ENCODE measurements at regions not wholly inside any gene's neighbourhood (a gene's known extent, or its start where the extent isn't known, plus 50 kb on each side); places are given as distances from the start of the nearest gene placed in this dataset.
A peak's percentile ranks its signal among the peaks of the same experiment; 100 is the strongest.

- ATAC-seq, result no peak
- peak overlapping the region; percentile 53; the same call in 1 of the 2 replicates for H2AFZ ChIP-seq
- Mint-ChIP-seq H3K27ac (peak overlapping the region; percentile 79), H3K4me1 (peaks cover 6% of the 10 kb centered on the region), H3K36me3 (ENCODE audit: low read depth) (peaks cover 16% of the 10 kb centered on the region), H3K27me3 (ENCODE audit: insufficient read depth, low read depth, poor library complexity) (no peaks in the 10 kb centered on the region), H3K4me3 (no peak overlapping the region), H3K9me3 (peaks cover 17% of the 10 kb centered on the region)
- no peaks in the 10 kb centered on the region for H3K27me3 ChIP-seq (ENCODE audit: insufficient read depth)
- H3F3A ChIP-seq (replicated peaks; ENCODE audit: low read depth), result no peaks in the 10 kb centered on the region
- no peak overlapping the region for H3K4me2 ChIP-seq
- H4K20me1 ChIP-seq (replicated peaks; ENCODE audit: insufficient read depth), result no peaks in the 10 kb centered on the region
- H3K36me3 ChIP-seq (ENCODE audit: insufficient read depth), result 0 out of 2 replicates have a peak, but pooled peaks cover 5% of the 10 kb centered on the region
- no peaks in the 10 kb centered on the region for H3K79me2 ChIP-seq (replicated peaks; ENCODE audit: insufficient read depth)
- H3K27ac ChIP-seq (ENCODE audit: low read depth), result no peak overlapping the region
- H3K4me3 ChIP-seq, result no peak overlapping the region
- TF ChIP-seq EZH2 (IDR thresholded peaks at IDR 0.05; ENCODE audit: low read depth, unreplicated experiment) (no peak), JUNB (IDR thresholded peaks at IDR 0.05; ENCODE audit: unreplicated experiment) (no peak), STAT1 (IDR thresholded peaks at IDR 0.05; ENCODE audit: unreplicated experiment) (no peak), EZH2phosphoT487 (IDR thresholded peaks at IDR 0.05; ENCODE audit: unreplicated experiment) (no peak), POLR2AphosphoS5 (IDR thresholded peaks at IDR 0.05; ENCODE audit: low read depth) (no peak), NANOG (IDR thresholded peaks at IDR 0.05; ENCODE audit: borderline replicate concordance) (no peak), REST (IDR thresholded peaks at IDR 0.05; ENCODE audit: unreplicated experiment) (no peak)
- H3K4me1 ChIP-seq (ENCODE audit: insufficient read depth), result no peaks in the 10 kb centered on the region
- no peak for DNase-seq (ENCODE audit: low spot score)
- 0 out of 2 replicates have a peak, but pooled peaks cover 3% of the 10 kb centered on the region for H3K9me2 ChIP-seq (ENCODE audit: insufficient read depth)
These were observed 2219.4 kb downstream of the NCAM2 start for GRCh38 chr21:23217597-23217996.

GRCh38 chr21:23215261-23215660 lies 2217.1 kb downstream of the NCAM2 start:
- Histone ChIP-seq H3K27me3 (ENCODE audit: insufficient read depth) (no peaks in the 10 kb centered on the region), H4K20me1 (replicated peaks; ENCODE audit: insufficient read depth) (no peaks in the 10 kb centered on the region), H3K4me2 (no peak overlapping the region), H3K4me1 (ENCODE audit: insufficient read depth) (no peaks in the 10 kb centered on the region), H3F3A (replicated peaks; ENCODE audit: low read depth) (no peaks in the 10 kb centered on the region), H3K4me3 (no peak overlapping the region), H3K79me2 (replicated peaks; ENCODE audit: insufficient read depth) (no peaks in the 10 kb centered on the region), H3K27ac (ENCODE audit: low read depth) (no peak overlapping the region), H2AFZ (no peak overlapping the region), H3K36me3 (ENCODE audit: insufficient read depth) (0 out of 2 replicates have a peak, but pooled peaks cover 8% of the 10 kb centered on the region), H3K9me2 (ENCODE audit: insufficient read depth) (0 out of 2 replicates have a peak, but pooled peaks cover 3% of the 10 kb centered on the region)
- peaks cover 4% of the 10 kb centered on the region; the same call in 2 of the 3 replicates for H3K4me1 Mint-ChIP-seq
- ATAC-seq, result no peak
- peaks cover 27% of the 10 kb centered on the region for H3K9me3 Mint-ChIP-seq
- H3K27me3 Mint-ChIP-seq (ENCODE audit: insufficient read depth, low read depth, poor library complexity), result no peaks in the 10 kb centered on the region
- no peak for DNase-seq (ENCODE audit: low spot score)
- H3K4me3 Mint-ChIP-seq, result no peak overlapping the region
- H3K36me3 Mint-ChIP-seq (ENCODE audit: low read depth), result peaks cover 23% of the 10 kb centered on the region
- no peak overlapping the region for H3K27ac Mint-ChIP-seq
- TF ChIP-seq EZH2phosphoT487 (IDR thresholded peaks at IDR 0.05; ENCODE audit: unreplicated experiment) (no peak), ETS1 (IDR thresholded peaks at IDR 0.05) (no peak), CREB1 (CRISPR knock-in tag; IDR thresholded peaks at IDR 0.05; ENCODE audit: low read depth) (no peak), ZNF114 (CRISPR knock-in tag; IDR thresholded peaks at IDR 0.05) (no peak), POLR2AphosphoS5 (IDR thresholded peaks at IDR 0.05; ENCODE audit: low read depth) (no peak)
- TF ChIP-seq, protein P1, sequence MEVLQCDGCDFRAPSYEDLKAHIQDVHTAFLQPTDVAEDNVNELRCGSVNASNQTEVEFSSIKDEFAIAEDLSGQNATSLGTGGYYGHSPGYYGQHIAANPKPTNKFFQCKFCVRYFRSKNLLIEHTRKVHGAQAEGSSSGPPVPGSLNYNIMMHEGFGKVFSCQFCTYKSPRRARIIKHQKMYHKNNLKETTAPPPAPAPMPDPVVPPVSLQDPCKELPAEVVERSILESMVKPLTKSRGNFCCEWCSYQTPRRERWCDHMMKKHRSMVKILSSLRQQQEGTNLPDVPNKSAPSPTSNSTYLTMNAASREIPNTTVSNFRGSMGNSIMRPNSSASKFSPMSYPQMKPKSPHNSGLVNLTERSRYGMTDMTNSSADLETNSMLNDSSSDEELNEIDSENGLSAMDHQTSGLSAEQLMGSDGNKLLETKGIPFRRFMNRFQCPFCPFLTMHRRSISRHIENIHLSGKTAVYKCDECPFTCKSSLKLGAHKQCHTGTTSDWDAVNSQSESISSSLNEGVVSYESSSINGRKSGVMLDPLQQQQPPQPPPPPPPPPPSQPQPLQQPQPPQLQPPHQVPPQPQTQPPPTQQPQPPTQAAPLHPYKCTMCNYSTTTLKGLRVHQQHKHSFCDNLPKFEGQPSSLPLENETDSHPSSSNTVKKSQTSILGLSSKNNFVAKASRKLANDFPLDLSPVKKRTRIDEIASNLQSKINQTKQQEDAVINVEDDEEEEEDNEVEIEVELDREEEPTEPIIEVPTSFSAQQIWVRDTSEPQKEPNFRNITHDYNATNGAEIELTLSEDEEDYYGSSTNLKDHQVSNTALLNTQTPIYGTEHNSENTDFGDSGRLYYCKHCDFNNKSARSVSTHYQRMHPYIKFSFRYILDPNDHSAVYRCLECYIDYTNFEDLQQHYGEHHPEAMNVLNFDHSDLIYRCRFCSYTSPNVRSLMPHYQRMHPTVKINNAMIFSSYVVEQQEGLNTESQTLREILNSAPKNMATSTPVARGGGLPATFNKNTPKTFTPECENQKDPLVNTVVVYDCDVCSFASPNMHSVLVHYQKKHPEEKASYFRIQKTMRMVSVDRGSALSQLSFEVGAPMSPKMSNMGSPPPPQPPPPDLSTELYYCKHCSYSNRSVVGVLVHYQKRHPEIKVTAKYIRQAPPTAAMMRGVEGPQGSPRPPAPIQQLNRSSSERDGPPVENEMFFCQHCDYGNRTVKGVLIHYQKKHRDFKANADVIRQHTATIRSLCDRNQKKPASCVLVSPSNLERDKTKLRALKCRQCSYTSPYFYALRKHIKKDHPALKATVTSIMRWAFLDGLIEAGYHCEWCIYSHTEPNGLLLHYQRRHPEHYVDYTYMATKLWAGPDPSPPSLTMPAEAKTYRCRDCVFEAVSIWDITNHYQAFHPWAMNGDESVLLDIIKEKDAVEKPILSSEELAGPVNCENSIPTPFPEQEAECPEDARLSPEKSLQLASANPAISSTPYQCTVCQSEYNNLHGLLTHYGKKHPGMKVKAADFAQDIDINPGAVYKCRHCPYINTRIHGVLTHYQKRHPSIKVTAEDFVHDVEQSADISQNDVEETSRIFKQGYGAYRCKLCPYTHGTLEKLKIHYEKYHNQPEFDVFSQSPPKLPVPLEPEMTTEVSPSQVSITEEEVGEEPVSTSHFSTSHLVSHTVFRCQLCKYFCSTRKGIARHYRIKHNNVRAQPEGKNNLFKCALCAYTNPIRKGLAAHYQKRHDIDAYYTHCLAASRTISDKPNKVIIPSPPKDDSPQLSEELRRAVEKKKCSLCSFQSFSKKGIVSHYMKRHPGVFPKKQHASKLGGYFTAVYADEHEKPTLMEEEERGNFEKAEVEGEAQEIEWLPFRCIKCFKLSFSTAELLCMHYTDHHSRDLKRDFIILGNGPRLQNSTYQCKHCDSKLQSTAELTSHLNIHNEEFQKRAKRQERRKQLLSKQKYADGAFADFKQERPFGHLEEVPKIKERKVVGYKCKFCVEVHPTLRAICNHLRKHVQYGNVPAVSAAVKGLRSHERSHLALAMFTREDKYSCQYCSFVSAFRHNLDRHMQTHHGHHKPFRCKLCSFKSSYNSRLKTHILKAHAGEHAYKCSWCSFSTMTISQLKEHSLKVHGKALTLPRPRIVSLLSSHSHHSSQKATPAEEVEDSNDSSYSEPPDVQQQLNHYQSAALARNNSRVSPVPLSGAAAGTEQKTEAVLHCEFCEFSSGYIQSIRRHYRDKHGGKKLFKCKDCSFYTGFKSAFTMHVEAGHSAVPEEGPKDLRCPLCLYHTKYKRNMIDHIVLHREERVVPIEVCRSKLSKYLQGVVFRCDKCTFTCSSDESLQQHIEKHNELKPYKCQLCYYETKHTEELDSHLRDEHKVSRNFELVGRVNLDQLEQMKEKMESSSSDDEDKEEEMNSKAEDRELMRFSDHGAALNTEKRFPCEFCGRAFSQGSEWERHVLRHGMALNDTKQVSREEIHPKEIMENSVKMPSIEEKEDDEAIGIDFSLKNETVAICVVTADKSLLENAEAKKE (CRISPR knock-in tag; IDR thresholded peaks at IDR 0.05), result no peak

Data from GM23338 (cell line).